ENCODE measurements at regions not wholly inside any gene's neighbourhood (a gene's known extent, or its start where the extent isn't known, plus 50 kb on each side); places are given as distances from the start of the nearest gene placed in this dataset.

- H3K9me1 ChIP-seq (replicated peaks; ENCODE audit: control insufficient read depth, extremely low read depth, insufficient read depth, low read length): no peaks in the 10 kb centered on the region
- no peaks in the 10 kb centered on the region for H3K9me3 ChIP-seq (replicated peaks; ENCODE audit: control insufficient read depth, insufficient read depth, low read length)
- H3K27ac ChIP-seq (ENCODE audit: insufficient read depth, low read depth, low read length): no peak overlapping the region
- ChIA-PET CTCF (no interaction called here), POLR2A (no interaction called here)
- no peak overlapping the region for H3K4me2 ChIP-seq (ENCODE audit: insufficient read depth, low read length)
- H3K36me3 ChIP-seq (ENCODE audit: control insufficient read depth in 2 of 2, extremely low read depth in 1 of 2, insufficient read depth in 2 of 2, low read length in 2 of 2): no peaks in the 10 kb centered on the region
- no peaks in the 10 kb centered on the region for H3K4me1 ChIP-seq (ENCODE audit: control insufficient read depth, extremely low read depth, insufficient read depth, low read length)
- DNase-seq (ENCODE audit: low read depth, low spot score): no peak
- H4K20me1 ChIP-seq (replicated peaks; ENCODE audit: control insufficient read depth, extremely low read depth, insufficient read depth, low read length): no peaks in the 10 kb centered on the region
- no peaks in the 10 kb centered on the region for H3K79me2 ChIP-seq (ENCODE audit: control insufficient read depth, insufficient read depth, low read length)
- no peak overlapping the region for H3K4me3 ChIP-seq (replicated peaks in 1 of 3; ENCODE audit: insufficient read depth in 1 of 3, low read depth in 1 of 3, low read length in 3 of 3)
- H3K27me3 ChIP-seq (ENCODE audit: control insufficient read depth in 2 of 2, insufficient read depth in 2 of 2, low read length in 2 of 2): no peaks in the 10 kb centered on the region
- no TSS peak for BruUV-seq (replicated peaks)
- no peak overlapping the region for H3K9ac ChIP-seq (replicated peaks; ENCODE audit: extremely low read depth, insufficient read depth, low read length)
- dilution Hi-C loops (cut with MboI; ENCODE audit: extremely low pct_ligation_motif_present, low sequenced_read_pairs) (no loop called here), intact Hi-C loops (cut with micrococcal nuclease) (loop anchor here (5.0 kb wide), 1 partner anchor 210 kb away; no protein-coding TSS in a partner anchor)
- FAIRE-seq: no peak
- no peak overlapping the region for H2AFZ ChIP-seq (ENCODE audit: low read depth, low read length)
- no peak for TF ChIP-seq POLR2AphosphoS5 (IDR thresholded peaks at IDR 0.05; ENCODE audit: insufficient read depth, low read depth, low read length)
- no peak for TF ChIP-seq POLR2A (IDR thresholded peaks at IDR 0.05; ENCODE audit: low read depth, low read length)
- TF ChIP-seq GATA2 (IDR thresholded peaks at IDR 0.05; ENCODE audit: insufficient read depth, insufficient read length, low read depth, low read length): no peak
- TF ChIP-seq MYC (IDR thresholded peaks at IDR 0.05; ENCODE audit: low read depth, low read length): no peak
- no peak for TF ChIP-seq CTCF (IDR thresholded peaks at IDR 0.05; ENCODE audit: extremely low read depth in 1 of 2, insufficient read depth in 1 of 2, low read depth in 1 of 2, low read length in 2 of 2)
- no peak for TF ChIP-seq FOS (IDR thresholded peaks at IDR 0.05; ENCODE audit: borderline replicate concordance, insufficient read depth, low read length)
- no peak for TF ChIP-seq MAX (IDR thresholded peaks at IDR 0.05; ENCODE audit: insufficient read depth, insufficient read length)
- no peak for TF ChIP-seq EZH2 (IDR thresholded peaks at IDR 0.05; ENCODE audit: borderline replicate concordance, low read depth, low read length, severe bottlenecking)
- no peak for TF ChIP-seq JUN (IDR thresholded peaks at IDR 0.05; ENCODE audit: borderline replicate concordance, insufficient read depth, insufficient read length, low read depth)
Observed at GRCh38 chr6:105642708-105643107, 239.8 kb upstream of the PREP start.
